GM18907 (cell line): ENCODE measurements at regions not wholly inside any gene's neighbourhood (a gene's known extent, or its start where the extent isn't known, plus 50 kb on each side); places are given as distances from the start of the nearest gene placed in this dataset.

Experiments used
- ATAC-seq: cut with Tn5 transposase; IDR thresholded peaks from one replicate; pipeline ENCODE4 v1.9.1; 2021; ENCODE audit warnings: mild to moderate bottlenecking, moderate library complexity; ENCODE audit not compliant: unreplicated experiment

GRCh38 chr18:53755914-53756609 lies 468.4 kb downstream of the MBD2 start:
- no peak for ATAC-seq

GRCh38 chr18:53754154-53754553 lies 470.3 kb downstream of the MBD2 start:
- no peak for ATAC-seq

GRCh38 chr18:53753601-53754000 lies 470.9 kb downstream of the MBD2 start:
- ATAC-seq = no peak

GRCh38 chr18:53752781-53753367 lies 471.6 kb downstream of the MBD2 start:
- ATAC-seq = no peak

GRCh38 chr18:53749766-53750165 lies 474.7 kb downstream of the MBD2 start:
- ATAC-seq = no peak

GRCh38 chr18:53747663-53748160 lies 476.8 kb downstream of the MBD2 start:
- no peak for ATAC-seq

- ATAC-seq = no peak
These were observed 477.3 kb downstream of the MBD2 start for GRCh38 chr18:53747210-53747609.

GRCh38 chr18:53745986-53746385 lies 478.5 kb downstream of the MBD2 start:
- no peak for ATAC-seq

- ATAC-seq = no peak
These were observed 479.1 kb downstream of the MBD2 start for GRCh38 chr18:53745224-53745967.

GRCh38 chr18:53739700-53740099 lies 484.8 kb downstream of the MBD2 start:
- ATAC-seq = no peak

GRCh38 chr18:53735526-53735925 lies 488.9 kb downstream of the MBD2 start:
- no peak for ATAC-seq

- no peak for ATAC-seq
These were observed 509.1 kb downstream of the MBD2 start for GRCh38 chr18:53715243-53715853.

- no peak for ATAC-seq
These were observed 514.4 kb downstream of the MBD2 start for GRCh38 chr18:53710080-53710479.

- no peak for ATAC-seq
These were observed 522.0 kb downstream of the MBD2 start for GRCh38 chr18:53702480-53702879.

GRCh38 chr18:53701697-53702096 lies 522.8 kb downstream of the MBD2 start:
- ATAC-seq = no peak

GRCh38 chr18:53698907-53699306 lies 525.6 kb downstream of the MBD2 start:
- peak; percentile 71 for ATAC-seq

- no peak for ATAC-seq
These were observed 534.6 kb downstream of the MBD2 start for GRCh38 chr18:53689886-53690285.

- no peak for ATAC-seq
These were observed 537.5 kb downstream of the MBD2 start for GRCh38 chr18:53686965-53687364.

- no peak for ATAC-seq
These were observed 541.7 kb downstream of the MBD2 start for GRCh38 chr18:53682796-53683195.

GRCh38 chr18:53677480-53677879 lies 547.0 kb downstream of the MBD2 start:
- no peak for ATAC-seq

GRCh38 chr18:53665701-53666100 lies 558.8 kb downstream of the MBD2 start:
- no peak for ATAC-seq
